ENCODE measurements at regions not wholly inside any gene's neighbourhood (a gene's known extent, or its start where the extent isn't known, plus 50 kb on each side); places are given as distances from the start of the nearest gene placed in this dataset.

GRCh38 chr5:88490874-88491273 is 222.2 kb upstream of the TMEM161B start:
- no peaks in the 10 kb centered on the region for H3K9me3 ChIP-seq (ENCODE audit: control insufficient read depth in 2 of 3, insufficient read depth in 1 of 3, low read length in 3 of 3)
- no peaks in the 10 kb centered on the region for H3K36me3 ChIP-seq (ENCODE audit: control insufficient read depth in 2 of 3, insufficient read depth in 3 of 3, low read length in 3 of 3)
- no peak for FAIRE-seq
- no peak overlapping the region for H3K27ac ChIP-seq (ENCODE audit: low read depth in 2 of 2, low read length in 2 of 2)
- no peaks in the 10 kb centered on the region for H3K4me1 ChIP-seq (ENCODE audit: control insufficient read depth in 2 of 3, insufficient read depth in 2 of 3, low read depth in 1 of 3, low read length in 3 of 3)
- H3K9ac ChIP-seq (ENCODE audit: low read length in 3 of 3) = no peak overlapping the region
- intact Hi-C loops (cut with DNase I) = no loop called here
- no peak for DNase-seq
- no peak overlapping the region for H3K4me3 ChIP-seq (ENCODE audit: low read length in 3 of 3)
- no peak for TF ChIP-seq CTCF (IDR thresholded peaks at IDR 0.05; ENCODE audit: borderline replicate concordance, extremely low read depth, insufficient read depth)
- H3K27me3 ChIP-seq (ENCODE audit: control insufficient read depth, insufficient read depth, low read length) = no peaks in the 10 kb centered on the region

GRCh38 chr5:88489364-88489763 is 220.7 kb upstream of the TMEM161B start:
- H3K27me3 ChIP-seq (ENCODE audit: control insufficient read depth, insufficient read depth, low read length) = no peaks in the 10 kb centered on the region
- H3K4me1 ChIP-seq (ENCODE audit: control insufficient read depth in 2 of 3, insufficient read depth in 2 of 3, low read depth in 1 of 3, low read length in 3 of 3) = no peaks in the 10 kb centered on the region
- no peak overlapping the region for H3K9ac ChIP-seq (ENCODE audit: low read length in 3 of 3)
- FAIRE-seq = no peak
- H3K36me3 ChIP-seq (ENCODE audit: control insufficient read depth in 2 of 3, insufficient read depth in 3 of 3, low read length in 3 of 3) = no peaks in the 10 kb centered on the region
- no peak for TF ChIP-seq CTCF (IDR thresholded peaks at IDR 0.05; ENCODE audit: borderline replicate concordance, extremely low read depth, insufficient read depth)
- DNase-seq = no peak
- intact Hi-C loops (cut with DNase I) = no loop called here
- no peaks in the 10 kb centered on the region for H3K9me3 ChIP-seq (ENCODE audit: control insufficient read depth in 2 of 3, insufficient read depth in 1 of 3, low read length in 3 of 3)
- no peak overlapping the region for H3K4me3 ChIP-seq (ENCODE audit: low read length in 3 of 3)
- H3K27ac ChIP-seq (ENCODE audit: low read depth in 2 of 2, low read length in 2 of 2) = no peak overlapping the region

GRCh38 chr5:88488561-88488960 is 219.9 kb upstream of the TMEM161B start:
- no peak for FAIRE-seq
- Histone ChIP-seq H3K27ac (ENCODE audit: low read depth in 2 of 2, low read length in 2 of 2) (no peak overlapping the region), H3K4me1 (ENCODE audit: control insufficient read depth in 2 of 3, insufficient read depth in 2 of 3, low read depth in 1 of 3, low read length in 3 of 3) (no peaks in the 10 kb centered on the region), H3K9ac (ENCODE audit: low read length in 3 of 3) (no peak overlapping the region), H3K36me3 (ENCODE audit: control insufficient read depth in 2 of 3, insufficient read depth in 3 of 3, low read length in 3 of 3) (no peaks in the 10 kb centered on the region), H3K9me3 (ENCODE audit: control insufficient read depth in 2 of 3, insufficient read depth in 1 of 3, low read length in 3 of 3) (no peaks in the 10 kb centered on the region), H3K27me3 (ENCODE audit: control insufficient read depth, insufficient read depth, low read length) (no peaks in the 10 kb centered on the region), H3K4me3 (ENCODE audit: low read length in 3 of 3) (no peak overlapping the region)
- DNase-seq = no peak
- TF ChIP-seq CTCF (IDR thresholded peaks at IDR 0.05; ENCODE audit: borderline replicate concordance, extremely low read depth, insufficient read depth) = no peak
- intact Hi-C loops (cut with DNase I) = no loop called here

GRCh38 chr5:88488130-88488529 is 219.5 kb upstream of the TMEM161B start:
- intact Hi-C loops (cut with DNase I) = no loop called here
- no peak overlapping the region for H3K4me3 ChIP-seq (ENCODE audit: low read length in 3 of 3)
- no peak for TF ChIP-seq CTCF (IDR thresholded peaks at IDR 0.05; ENCODE audit: borderline replicate concordance, extremely low read depth, insufficient read depth)
- no peaks in the 10 kb centered on the region for H3K9me3 ChIP-seq (ENCODE audit: control insufficient read depth in 2 of 3, insufficient read depth in 1 of 3, low read length in 3 of 3)
- no peaks in the 10 kb centered on the region for H3K36me3 ChIP-seq (ENCODE audit: control insufficient read depth in 2 of 3, insufficient read depth in 3 of 3, low read length in 3 of 3)
- no peaks in the 10 kb centered on the region for H3K4me1 ChIP-seq (ENCODE audit: control insufficient read depth in 2 of 3, insufficient read depth in 2 of 3, low read depth in 1 of 3, low read length in 3 of 3)
- no peak for FAIRE-seq
- H3K27me3 ChIP-seq (ENCODE audit: control insufficient read depth, insufficient read depth, low read length) = no peaks in the 10 kb centered on the region
- no peak overlapping the region for H3K9ac ChIP-seq (ENCODE audit: low read length in 3 of 3)
- H3K27ac ChIP-seq (ENCODE audit: low read depth in 2 of 2, low read length in 2 of 2) = no peak overlapping the region
- no peak for DNase-seq
